BJ (cell line): ENCODE measurements at regions not wholly inside any gene's neighbourhood (a gene's known extent, or its start where the extent isn't known, plus 50 kb on each side); places are given as distances from the start of the nearest gene placed in this dataset.

Experiments used
- CTCF ChIA-PET: fragments of 350-600 bp; formaldehyde crosslinking; extraction: SDS; loops from one replicate; lab custom pipeline; 2021; ENCODE audit warnings: antibody characterized with exemption, inconsistent platforms; lab: Yijun Ruan, JAX
- POLR2A ChIA-PET: fragments of 300-600 bp; sonication (Branson Sonifier 250); formaldehyde crosslinking; extraction: SDS; loops from one replicate; lab custom pipeline; 2021; ENCODE audit warnings: antibody characterized with exemption; lab: Charles Lee
- DNase-seq: peaks from one replicate; pipeline ENCODE4 v3.0.0-alpha.2; 2011; ENCODE audit warnings: low read depth
- H3K27me3 ChIP-seq: 2 replicates; pipeline ENCODE4 v1.6.0; 2011; ENCODE audit warnings: low read length; ENCODE audit not compliant: control insufficient read depth, insufficient read depth
- H3K36me3 ChIP-seq: 2 replicates; pipeline ENCODE4 v1.5.1; 2011; ENCODE audit warnings: low read length; ENCODE audit not compliant: control insufficient read depth, insufficient read depth
- H3K4me3 ChIP-seq: 2 replicates; pipeline ENCODE4 v1.5.1; 2011; ENCODE audit warnings: low read depth, mild to moderate bottlenecking, control low read depth, low read length
- CTCF ChIP-seq: IDR thresholded peaks from 2 replicates; pipeline ENCODE4 v1.5.1; 2011; ENCODE audit warnings: low read depth, mild to moderate bottlenecking, control low read depth, inconsistent platforms, low read length, moderate library complexity; ENCODE audit not compliant: insufficient read depth

- CTCF ChIA-PET, result no interaction called here
- no peak for TF ChIP-seq CTCF
- Histone ChIP-seq H3K4me3 (no peak overlapping the region), H3K27me3 (no peaks in the 10 kb centered on the region), H3K36me3 (no peaks in the 10 kb centered on the region)
- no peak for DNase-seq
- POLR2A ChIA-PET, result no interaction called here
These were observed 343.0 kb downstream of the CD83 start for GRCh38 chr6:14460556-14460955.

- Histone ChIP-seq H3K27me3 (no peaks in the 10 kb centered on the region), H3K4me3 (no peak overlapping the region), H3K36me3 (no peaks in the 10 kb centered on the region)
- POLR2A ChIA-PET, result no interaction called here
- no peak for TF ChIP-seq CTCF
- CTCF ChIA-PET, result interaction anchor here (0.5 kb wide), 1 partner anchor 60 kb away, joined by 7 read pairs; no protein-coding TSS in a partner anchor
- no peak for DNase-seq
These were observed 344.6 kb downstream of the CD83 start for GRCh38 chr6:14462135-14462534.

GRCh38 chr6:14462566-14462965 lies 345.0 kb downstream of the CD83 start:
- TF ChIP-seq CTCF, result no peak
- ChIA-PET POLR2A (no interaction called here), CTCF (interaction anchor here (1.3 kb wide), 1 partner anchor 9 kb away, joined by 3 read pairs; no protein-coding TSS in a partner anchor)
- Histone ChIP-seq H3K4me3 (no peak overlapping the region), H3K36me3 (no peaks in the 10 kb centered on the region), H3K27me3 (no peaks in the 10 kb centered on the region)
- DNase-seq, result no peak

GRCh38 chr6:14463110-14463509 lies 345.5 kb downstream of the CD83 start:
- CTCF ChIA-PET, result interaction anchor here (0.6 to 1.3 kb wide), 2 partner anchors 8 to 134 kb away, joined by 3 to 4 read pairs; no protein-coding TSS in a partner anchor
- POLR2A ChIA-PET, result no interaction called here

GRCh38 chr6:14464055-14464454 lies 346.5 kb downstream of the CD83 start:
- ChIA-PET CTCF (no interaction called here), POLR2A (no interaction called here)
- no peak for DNase-seq
- no peaks in the 10 kb centered on the region for H3K27me3 ChIP-seq
- no peaks in the 10 kb centered on the region for H3K36me3 ChIP-seq
- H3K4me3 ChIP-seq, result no peak overlapping the region
- no peak for TF ChIP-seq CTCF

More at GRCh38 chr6:14463110-14463509, 345.5 kb downstream of the CD83 start:
- Histone ChIP-seq H3K27me3 (no peaks in the 10 kb centered on the region), H3K4me3 (no peak overlapping the region), H3K36me3 (no peaks in the 10 kb centered on the region)
- no peak for DNase-seq
- TF ChIP-seq CTCF, result no peak
